Keratinocyte (primary cell): ENCODE measurements at regions not wholly inside any gene's neighbourhood (a gene's known extent, or its start where the extent isn't known, plus 50 kb on each side); places are given as distances from the start of the nearest gene placed in this dataset.

ENCODE experiments used
- DNase-seq: peaks from one replicate; pipeline ENCODE4 v3.0.0-alpha.2; 2011; ENCODE audit warnings: low read depth, missing footprints, low spot score
- FAIRE-seq: peaks from 2 replicates; lab custom pipeline; 2011; peaks lifted over from hg19 to GRCh38; lab: Jason Lieb, UNC
- H2AFZ ChIP-seq: 2 replicates; pipeline ENCODE4 v1.6.0; 2012; ENCODE audit warnings: low read length, control low read depth, inconsistent platforms; ENCODE audit not compliant: control insufficient read depth
- H3K27ac ChIP-seq: 2 replicates; pipeline ENCODE4 v1.5.1; 2011; ENCODE audit warnings: low read length; ENCODE audit not compliant: control insufficient read depth, insufficient read depth
- H3K27me3 ChIP-seq: 3 replicates; pipeline ENCODE4 v1.6.0; 2011; ENCODE audit warnings: low read length; ENCODE audit not compliant: control insufficient read depth, insufficient read depth; ENCODE audit errors: extremely low read depth
- H3K36me3 ChIP-seq, 2 experiments: 2 replicates in 1 of 2; 3 replicates in 1 of 2; pipeline ENCODE4 v1.5.1; 2011; ENCODE audit warnings: low read length in 2 of 2, mild to moderate bottlenecking in 1 of 2; ENCODE audit not compliant: control insufficient read depth in 2 of 2, insufficient read depth in 2 of 2; ENCODE audit errors: extremely low read depth in 1 of 2
- H3K4me1 ChIP-seq: 3 replicates; pipeline ENCODE4 v1.5.1; 2011; ENCODE audit warnings: low read length; ENCODE audit not compliant: control insufficient read depth, insufficient read depth; ENCODE audit errors: extremely low read depth
- H3K4me2 ChIP-seq: 3 replicates; pipeline ENCODE4 v1.6.0; 2011; ENCODE audit warnings: low read depth, low read length; ENCODE audit not compliant: control insufficient read depth, insufficient read depth; ENCODE audit errors: extremely low read depth
- H3K4me3 ChIP-seq, 3 experiments: fragments of 200-600 bp in 1 of 3; sonication (generic) in 1 of 3; 2 replicates in 2 of 3; 3 replicates in 1 of 3; pipeline ENCODE4 v1.5.1; 2011 to 2016; ENCODE audit warnings: low read length in 3 of 3, mild to moderate bottlenecking in 3 of 3, control low read depth in 2 of 3, inconsistent platforms in 1 of 3, low read depth in 1 of 3, mixed read lengths in 1 of 3, mixed run types in 1 of 3, moderate library complexity in 1 of 3; ENCODE audit not compliant: control insufficient read depth in 2 of 3, insufficient read depth in 2 of 3; ENCODE audit errors: extremely low read depth in 1 of 3
- H3K79me2 ChIP-seq: 2 replicates; pipeline ENCODE4 v1.6.0; 2012; ENCODE audit warnings: low read length; ENCODE audit not compliant: control insufficient read depth, insufficient read depth
- H3K9ac ChIP-seq: 3 replicates; pipeline ENCODE4 v1.6.0; 2011; ENCODE audit warnings: low read length; ENCODE audit not compliant: control insufficient read depth, insufficient read depth; ENCODE audit errors: extremely low read depth
- H3K9me1 ChIP-seq: 3 replicates; pipeline ENCODE4 v1.6.0; 2011; ENCODE audit warnings: low read length; ENCODE audit not compliant: control insufficient read depth, insufficient read depth; ENCODE audit errors: extremely low read depth
- H3K9me3 ChIP-seq: 2 replicates; pipeline ENCODE4 v1.5.1; 2012; ENCODE audit warnings: low read depth, low read length; ENCODE audit not compliant: control insufficient read depth
- H4K20me1 ChIP-seq: 3 replicates; pipeline ENCODE4 v1.6.0; 2011; ENCODE audit warnings: low read length; ENCODE audit not compliant: control insufficient read depth, insufficient read depth; ENCODE audit errors: extremely low read depth
- EZH2 ChIP-seq: IDR thresholded peaks from one replicate; pipeline ENCODE4 v1.6.1; 2012; ENCODE audit warnings: inconsistent platforms, mild to moderate bottlenecking, low read length, moderate library complexity
- dilution Hi-C: fragments of 300-500 bp; cut with MboI; formaldehyde crosslinking; loops from one replicate; pipeline ENCODE4 v1.7.0; 2020; ENCODE audit warnings: low sequenced_read_pairs; ENCODE audit not compliant: extremely low pct_ligation_motif_present
- TF ChIP-seq, protein P1 (sequence below), 3 experiments: IDR thresholded peaks in 1 of 3; conservative IDR thresholded peaks in 1 of 3; optimal IDR thresholded peaks in 1 of 3; 2 replicates in 2 of 3; 3 replicates in 1 of 3; pipeline versions ENCODE3 to v1.5.1; 2011; ENCODE audit warnings: low read length in 3 of 3, mild to moderate bottlenecking in 3 of 3, moderate library complexity in 2 of 3, control low read depth in 1 of 3, inconsistent platforms in 1 of 3; ENCODE audit not compliant: insufficient read depth in 2 of 3; ENCODE audit errors: extremely low read depth in 1 of 3

DNA sequence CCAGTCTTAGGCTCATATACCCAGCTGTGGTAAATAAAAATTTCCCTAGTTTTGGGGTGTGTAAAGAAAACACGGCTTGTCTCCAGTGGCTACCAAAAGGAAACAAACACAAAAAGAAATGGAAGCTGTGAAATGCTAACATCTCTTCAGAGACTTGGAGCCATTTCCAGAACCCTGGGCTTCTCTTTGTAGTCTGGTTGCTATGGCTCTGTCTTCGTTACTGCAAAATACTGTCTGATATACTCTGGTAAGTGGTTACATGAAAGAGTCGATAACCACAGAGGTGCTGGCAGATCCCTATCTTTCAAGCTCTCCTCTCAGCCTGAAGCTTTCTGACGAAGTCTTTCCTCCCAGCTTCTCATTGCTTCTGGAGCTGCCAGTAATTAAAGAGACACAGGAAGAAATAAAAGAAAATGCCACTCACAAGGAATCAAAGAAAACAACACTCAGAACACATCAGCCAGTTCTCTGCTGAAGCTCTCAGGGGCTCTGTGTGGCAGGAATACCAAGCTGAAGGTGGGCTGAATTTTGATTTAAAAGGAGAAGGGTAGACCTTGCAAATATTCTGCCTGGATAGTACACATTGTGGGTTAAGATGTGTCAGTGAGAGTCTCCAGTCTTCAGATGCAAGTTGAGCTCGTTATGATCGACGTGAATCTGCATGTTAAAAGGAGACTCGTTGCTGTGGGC lies 107.6 kb upstream of the FAM9C start:
- DNase-seq (no peak), FAIRE-seq (peak; percentile 20)
- Histone ChIP-seq H3K36me3 (no peaks in the 10 kb centered on the region), H4K20me1 (no peaks in the 10 kb centered on the region), H3K9me3 (no peaks in the 10 kb centered on the region), H3K79me2 (no peaks in the 10 kb centered on the region), H3K4me2 (no peak overlapping the region), H2AFZ (no peak overlapping the region), H3K4me1 (no peaks in the 10 kb centered on the region), H3K27ac (no peak overlapping the region), H3K4me3 (no peak overlapping the region), H3K9ac (no peak overlapping the region), H3K9me1 (no peaks in the 10 kb centered on the region), H3K27me3 (no peaks in the 10 kb centered on the region)
- TF ChIP-seq, protein P1, sequence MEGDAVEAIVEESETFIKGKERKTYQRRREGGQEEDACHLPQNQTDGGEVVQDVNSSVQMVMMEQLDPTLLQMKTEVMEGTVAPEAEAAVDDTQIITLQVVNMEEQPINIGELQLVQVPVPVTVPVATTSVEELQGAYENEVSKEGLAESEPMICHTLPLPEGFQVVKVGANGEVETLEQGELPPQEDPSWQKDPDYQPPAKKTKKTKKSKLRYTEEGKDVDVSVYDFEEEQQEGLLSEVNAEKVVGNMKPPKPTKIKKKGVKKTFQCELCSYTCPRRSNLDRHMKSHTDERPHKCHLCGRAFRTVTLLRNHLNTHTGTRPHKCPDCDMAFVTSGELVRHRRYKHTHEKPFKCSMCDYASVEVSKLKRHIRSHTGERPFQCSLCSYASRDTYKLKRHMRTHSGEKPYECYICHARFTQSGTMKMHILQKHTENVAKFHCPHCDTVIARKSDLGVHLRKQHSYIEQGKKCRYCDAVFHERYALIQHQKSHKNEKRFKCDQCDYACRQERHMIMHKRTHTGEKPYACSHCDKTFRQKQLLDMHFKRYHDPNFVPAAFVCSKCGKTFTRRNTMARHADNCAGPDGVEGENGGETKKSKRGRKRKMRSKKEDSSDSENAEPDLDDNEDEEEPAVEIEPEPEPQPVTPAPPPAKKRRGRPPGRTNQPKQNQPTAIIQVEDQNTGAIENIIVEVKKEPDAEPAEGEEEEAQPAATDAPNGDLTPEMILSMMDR (optimal IDR thresholded peaks at IDR 0.05 in 1 of 3, IDR thresholded peaks at IDR 0.05 in 1 of 3, conservative IDR thresholded peaks at IDR 0.05 in 1 of 3; ENCODE audit: extremely low read depth in 1 of 3, insufficient read depth in 2 of 3, low read length in 3 of 3), result no peak
- TF ChIP-seq EZH2, result no peak
- dilution Hi-C loops, result no loop called here

DNA sequence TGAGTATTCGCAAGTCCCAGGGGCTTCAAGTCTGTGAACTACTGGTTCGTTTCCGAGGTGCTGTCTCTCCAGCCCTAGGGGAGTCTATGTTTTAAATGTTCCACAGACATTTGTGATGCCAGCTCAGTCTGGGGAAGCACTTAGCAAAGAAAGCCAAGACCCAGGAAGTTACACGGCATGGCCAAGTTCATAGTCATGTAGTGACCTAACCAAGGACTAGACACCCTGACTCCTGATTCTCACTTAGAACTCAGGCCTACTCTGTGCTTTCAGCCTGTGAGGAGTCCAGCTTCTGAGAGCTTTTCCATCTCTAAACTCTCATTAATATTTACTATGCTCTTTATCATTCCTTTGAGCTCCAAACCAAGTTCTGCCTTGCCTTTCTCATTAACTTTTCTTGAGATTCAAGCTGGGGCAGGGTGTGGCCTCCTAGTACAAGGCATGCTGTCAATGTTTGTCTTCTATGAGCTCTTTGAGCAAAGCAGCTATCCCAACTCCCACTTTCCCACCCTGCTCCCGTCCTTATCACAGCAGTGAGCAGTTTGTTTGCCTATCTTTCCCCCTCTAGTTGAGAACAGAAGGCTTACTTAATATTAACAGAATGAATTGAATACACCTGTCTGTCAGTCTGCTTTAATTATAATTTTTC lies 105.4 kb upstream of the FAM9C start:
- Histone ChIP-seq H3K4me2 (no peak overlapping the region), H3K9me1 (no peaks in the 10 kb centered on the region), H4K20me1 (no peaks in the 10 kb centered on the region), H3K4me3 (no peak overlapping the region), H3K4me1 (no peaks in the 10 kb centered on the region), H3K9me3 (no peaks in the 10 kb centered on the region), H3K9ac (no peak overlapping the region), H3K27ac (no peak overlapping the region), H3K79me2 (no peaks in the 10 kb centered on the region), H2AFZ (no peak overlapping the region), H3K27me3 (no peaks in the 10 kb centered on the region), H3K36me3 (no peaks in the 10 kb centered on the region)
- TF ChIP-seq, protein P1 (optimal IDR thresholded peaks at IDR 0.05 in 1 of 3, IDR thresholded peaks at IDR 0.05 in 1 of 3, conservative IDR thresholded peaks at IDR 0.05 in 1 of 3; ENCODE audit: extremely low read depth in 1 of 3, insufficient read depth in 2 of 3, low read length in 3 of 3), result no peak
- no peak for TF ChIP-seq EZH2
- no peak for FAIRE-seq
- DNase-seq, result no peak
- dilution Hi-C loops, result no loop called here
